CD14-positive monocyte (primary cell): ENCODE measurements at regions not wholly inside any gene's neighbourhood (a gene's known extent, or its start where the extent isn't known, plus 50 kb on each side); places are given as distances from the start of the nearest gene placed in this dataset.

ENCODE experiments used
- DNase-seq, 3 donors: peaks; one replicate each; pipeline ENCODE4 v3.0.0-alpha.2; 2011 to 2022
- H2AFZ ChIP-seq: 2 replicates; pipeline ENCODE4 v1.6.0; 2012; ENCODE audit warnings: mild to moderate bottlenecking, low read depth, low read length, inconsistent platforms; ENCODE audit not compliant: insufficient read depth, poor library complexity, severe bottlenecking
- H3K27ac ChIP-seq, 2 donors: 1 replicate in 1 of 2; 2 replicates in 1 of 2; pipeline ENCODE4 v1.5.1; 2012 to 2013; ENCODE audit warnings: low read length in 2 of 2, control low read depth in 1 of 2, inconsistent platforms in 1 of 2, low read depth in 1 of 2, mild to moderate bottlenecking in 1 of 2
- H3K27me3 ChIP-seq, 2 donors: one replicate each; pipeline versions ENCODE4 v1.6.0 to v1.6.1; 2011 to 2013; ENCODE audit warnings: low read length in 2 of 2; ENCODE audit not compliant: control insufficient read depth in 2 of 2, insufficient read depth in 2 of 2
- H3K36me3 ChIP-seq, 2 donors: replicated peaks in 1 of 2; 1 replicate in 1 of 2; 2 replicates in 1 of 2; pipeline versions ENCODE4 v1.5.1 to v1.6.1; 2012 to 2013; ENCODE audit warnings: low read length in 2 of 2, control low read depth in 1 of 2, inconsistent platforms in 1 of 2, mild to moderate bottlenecking in 1 of 2; ENCODE audit not compliant: insufficient read depth in 2 of 2, control insufficient read depth in 1 of 2
- H3K4me1 ChIP-seq, 2 donors: 1 replicate in 1 of 2; 2 replicates in 1 of 2; pipeline versions ENCODE4 v1.5.1 to v1.6.1; 2012 to 2013; ENCODE audit warnings: low read length in 2 of 2, control low read depth in 1 of 2, inconsistent platforms in 1 of 2, mild to moderate bottlenecking in 1 of 2, moderate library complexity in 1 of 2; ENCODE audit not compliant: insufficient read depth in 2 of 2, control insufficient read depth in 1 of 2
- H3K4me2 ChIP-seq: replicated peaks from 2 replicates; pipeline ENCODE3; 2012; ENCODE audit warnings: low read length, moderate library complexity, mild to moderate bottlenecking; ENCODE audit not compliant: poor library complexity, severe bottlenecking; ENCODE audit errors: extremely low read depth
- H3K4me3 ChIP-seq, 3 experiments: fragments of 200-600 bp in 1 of 3; sonication (generic) in 1 of 3; replicated peaks in 1 of 3; 1 replicate in 2 of 3; 2 replicates in 1 of 3; pipeline ENCODE4 v1.5.1; 2011 to 2013; ENCODE audit warnings: low read length in 3 of 3, mild to moderate bottlenecking in 3 of 3, control low read depth in 2 of 3, low read depth in 2 of 3, inconsistent platforms in 1 of 3, moderate library complexity in 1 of 3
- H3K79me2 ChIP-seq: 2 replicates; pipeline ENCODE4 v1.6.0; 2012; ENCODE audit warnings: mild to moderate bottlenecking, control low read depth, inconsistent platforms, low read length, moderate library complexity; ENCODE audit not compliant: insufficient read depth
- H3K9ac ChIP-seq: 2 replicates; pipeline ENCODE4 v1.6.0; 2017; ENCODE audit warnings: low read length, mild to moderate bottlenecking; ENCODE audit not compliant: insufficient read depth, poor library complexity, severe bottlenecking
- H3K9me3 ChIP-seq, 2 donors: replicated peaks in 1 of 2; 1 replicate in 1 of 2; 2 replicates in 1 of 2; pipeline versions ENCODE4 v1.5.1 to v1.6.1; 2012 to 2013; ENCODE audit warnings: low read length in 2 of 2, control low read depth in 1 of 2; ENCODE audit not compliant: control insufficient read depth in 1 of 2, insufficient read depth in 1 of 2
- H4K20me1 ChIP-seq: 2 replicates; pipeline ENCODE4 v1.6.0; 2012; ENCODE audit warnings: mild to moderate bottlenecking, low read length, control low read depth, moderate library complexity; ENCODE audit not compliant: insufficient read depth
- H3K27ac Mint-ChIP-seq, 7 donors: one replicate each; pipeline ENCODE4 v1.8.0; 2020; ENCODE audit warnings: mild to moderate bottlenecking in 7 of 7, mixed read lengths in 7 of 7, moderate library complexity in 6 of 7, inconsistent platforms in 2 of 7
- H3K27me3 Mint-ChIP-seq, 3 donors: one replicate each; pipeline ENCODE4 v1.8.0; 2021 to 2022; ENCODE audit warnings: low read depth in 3 of 3, mild to moderate bottlenecking in 3 of 3, mixed read lengths in 3 of 3, moderate library complexity in 3 of 3, inconsistent platforms in 1 of 3
- H3K36me3 Mint-ChIP-seq, 2 donors: one replicate each; pipeline ENCODE4 v1.8.0; 2020; ENCODE audit warnings: mixed read lengths in 2 of 2, inconsistent platforms in 1 of 2, mild to moderate bottlenecking in 1 of 2
- H3K4me1 Mint-ChIP-seq: one replicate; pipeline ENCODE4 v1.8.0; 2020; ENCODE audit warnings: mild to moderate bottlenecking, mixed read lengths
- H3K4me3 Mint-ChIP-seq, 2 donors: one replicate each; pipeline ENCODE4 v1.8.0; 2020; ENCODE audit warnings: mild to moderate bottlenecking in 2 of 2, mixed read lengths in 2 of 2, moderate library complexity in 1 of 2
- H3K9me3 Mint-ChIP-seq, 7 donors: one replicate each; pipeline ENCODE4 v1.8.0; 2020 to 2022; ENCODE audit warnings: mixed read lengths in 7 of 7, mild to moderate bottlenecking in 6 of 7, moderate library complexity in 6 of 7, inconsistent platforms in 2 of 7
- CTCF ChIP-seq: fragments of 200-600 bp; IDR thresholded peaks from one replicate; pipeline ENCODE4 v1.8.0; 2022; ENCODE audit warnings: antibody characterized with exemption, mild to moderate bottlenecking
- WGBS: methylation state at CpG from one replicate; pipeline ENCODE4 v1.1.5; 2013; ENCODE audit warnings: missing lambda C conversion rate; ENCODE audit not compliant: insufficient coverage; 5-methylcytosine and 5-hydroxymethylcytosine counted together
- intact Hi-C, 2 donors: fragments of 100-400 bp; cut with micrococcal nuclease; formaldehyde crosslinking; loops; one replicate each; pipeline versions ENCODE4 v1.15.0 to v1.15.1; 2023

GRCh38 chr14:98236314-98236713, 1035.7 kb downstream of the BCL11B start:
- Mint-ChIP-seq H3K27ac (no peak overlapping the region), H3K36me3 (no peaks in the 10 kb centered on the region), H3K9me3 (peaks cover 0 to 4% (median 1%) of the 10 kb centered on the region in 7 donors), H3K4me3 (no peak overlapping the region), H3K4me1 (no peaks in the 10 kb centered on the region), H3K27me3 (peaks cover 0 to 4% (median 4%) of the 10 kb centered on the region in 3 donors)
- no peaks in the 10 kb centered on the region for H3K79me2 ChIP-seq
- H3K4me3 ChIP-seq, result no peak overlapping the region
- no peaks in the 10 kb centered on the region for H4K20me1 ChIP-seq
- no peak overlapping the region for H3K27ac ChIP-seq
- H3K27me3 ChIP-seq, result no peaks in the 10 kb centered on the region
- no peak for DNase-seq
- H2AFZ ChIP-seq, result no peak overlapping the region
- H3K4me2 ChIP-seq, result no peak overlapping the region
- 79% methylated on average over 2 of the region's 3 CpGs for WGBS
- H3K4me1 ChIP-seq, result no peaks in the 10 kb centered on the region
- no peak overlapping the region for H3K9ac ChIP-seq
- H3K9me3 ChIP-seq, result no peaks in the 10 kb centered on the region
- intact Hi-C loops, result no loop called here
- no peak for TF ChIP-seq CTCF
- no peaks in the 10 kb centered on the region for H3K36me3 ChIP-seq

GRCh38 chr14:98237939-98238338, 1034.1 kb downstream of the BCL11B start:
- Histone ChIP-seq H3K27me3 (no peaks in the 10 kb centered on the region), H3K4me3 (no peak overlapping the region), H3K36me3 (no peaks in the 10 kb centered on the region), H3K4me1 (no peaks in the 10 kb centered on the region), H4K20me1 (no peaks in the 10 kb centered on the region), H3K9ac (no peak overlapping the region), H3K27ac (no peak overlapping the region), H3K4me2 (no peak overlapping the region), H3K79me2 (no peaks in the 10 kb centered on the region), H2AFZ (no peak overlapping the region), H3K9me3 (no peaks in the 10 kb centered on the region)
- DNase-seq, result no peak
- no peak overlapping the region for H3K27ac Mint-ChIP-seq
- 100% methylated on average over 2 of the region's 4 CpGs for WGBS
- intact Hi-C loops, result no loop called here
- peaks cover 0 to 6% (median 4%) of the 10 kb centered on the region in 3 donors for H3K27me3 Mint-ChIP-seq
- no peak overlapping the region for H3K4me3 Mint-ChIP-seq
- H3K36me3 Mint-ChIP-seq, result no peaks in the 10 kb centered on the region
- no peak for TF ChIP-seq CTCF
- no peaks in the 10 kb centered on the region for H3K4me1 Mint-ChIP-seq
- peaks cover 0 to 4% (median 2%) of the 10 kb centered on the region in 7 donors for H3K9me3 Mint-ChIP-seq
